Keratinocyte (primary cell): ENCODE measurements at regions not wholly inside any gene's neighbourhood (a gene's known extent, or its start where the extent isn't known, plus 50 kb on each side); places are given as distances from the start of the nearest gene placed in this dataset.

Source experiments
- DNase-seq: peaks from one replicate; pipeline ENCODE4 v3.0.0-alpha.2; 2011; ENCODE audit warnings: low read depth, missing footprints, low spot score
- FAIRE-seq: peaks from 2 replicates; lab custom pipeline; 2011; peaks lifted over from hg19 to GRCh38; lab: Jason Lieb, UNC
- H2AFZ ChIP-seq: 2 replicates; pipeline ENCODE4 v1.6.0; 2012; ENCODE audit warnings: low read length, control low read depth, inconsistent platforms; ENCODE audit not compliant: control insufficient read depth
- H3K27ac ChIP-seq: 2 replicates; pipeline ENCODE4 v1.5.1; 2011; ENCODE audit warnings: low read length; ENCODE audit not compliant: control insufficient read depth, insufficient read depth
- H3K27me3 ChIP-seq: 3 replicates; pipeline ENCODE4 v1.6.0; 2011; ENCODE audit warnings: low read length; ENCODE audit not compliant: control insufficient read depth, insufficient read depth; ENCODE audit errors: extremely low read depth
- H3K36me3 ChIP-seq, 2 experiments: 2 replicates in 1 of 2; 3 replicates in 1 of 2; pipeline ENCODE4 v1.5.1; 2011; ENCODE audit warnings: low read length in 2 of 2, mild to moderate bottlenecking in 1 of 2; ENCODE audit not compliant: control insufficient read depth in 2 of 2, insufficient read depth in 2 of 2; ENCODE audit errors: extremely low read depth in 1 of 2
- H3K4me1 ChIP-seq: 3 replicates; pipeline ENCODE4 v1.5.1; 2011; ENCODE audit warnings: low read length; ENCODE audit not compliant: control insufficient read depth, insufficient read depth; ENCODE audit errors: extremely low read depth
- H3K4me2 ChIP-seq: 3 replicates; pipeline ENCODE4 v1.6.0; 2011; ENCODE audit warnings: low read depth, low read length; ENCODE audit not compliant: control insufficient read depth, insufficient read depth; ENCODE audit errors: extremely low read depth
- H3K4me3 ChIP-seq, 3 experiments: fragments of 200-600 bp in 1 of 3; sonication (generic) in 1 of 3; 2 replicates in 2 of 3; 3 replicates in 1 of 3; pipeline ENCODE4 v1.5.1; 2011 to 2016; ENCODE audit warnings: low read length in 3 of 3, mild to moderate bottlenecking in 3 of 3, control low read depth in 2 of 3, inconsistent platforms in 1 of 3, low read depth in 1 of 3, mixed read lengths in 1 of 3, mixed run types in 1 of 3, moderate library complexity in 1 of 3; ENCODE audit not compliant: control insufficient read depth in 2 of 3, insufficient read depth in 2 of 3; ENCODE audit errors: extremely low read depth in 1 of 3
- H3K79me2 ChIP-seq: 2 replicates; pipeline ENCODE4 v1.6.0; 2012; ENCODE audit warnings: low read length; ENCODE audit not compliant: control insufficient read depth, insufficient read depth
- H3K9ac ChIP-seq: 3 replicates; pipeline ENCODE4 v1.6.0; 2011; ENCODE audit warnings: low read length; ENCODE audit not compliant: control insufficient read depth, insufficient read depth; ENCODE audit errors: extremely low read depth
- H3K9me1 ChIP-seq: 3 replicates; pipeline ENCODE4 v1.6.0; 2011; ENCODE audit warnings: low read length; ENCODE audit not compliant: control insufficient read depth, insufficient read depth; ENCODE audit errors: extremely low read depth
- H3K9me3 ChIP-seq: 2 replicates; pipeline ENCODE4 v1.5.1; 2012; ENCODE audit warnings: low read depth, low read length; ENCODE audit not compliant: control insufficient read depth
- H4K20me1 ChIP-seq: 3 replicates; pipeline ENCODE4 v1.6.0; 2011; ENCODE audit warnings: low read length; ENCODE audit not compliant: control insufficient read depth, insufficient read depth; ENCODE audit errors: extremely low read depth
- CTCF ChIP-seq, 3 experiments: IDR thresholded peaks in 1 of 3; conservative IDR thresholded peaks in 1 of 3; optimal IDR thresholded peaks in 1 of 3; 2 replicates in 2 of 3; 3 replicates in 1 of 3; pipeline versions ENCODE3 to v1.5.1; 2011; ENCODE audit warnings: low read length in 3 of 3, mild to moderate bottlenecking in 3 of 3, moderate library complexity in 2 of 3, control low read depth in 1 of 3, inconsistent platforms in 1 of 3; ENCODE audit not compliant: insufficient read depth in 2 of 3; ENCODE audit errors: extremely low read depth in 1 of 3
- EZH2 ChIP-seq: IDR thresholded peaks from one replicate; pipeline ENCODE4 v1.6.1; 2012; ENCODE audit warnings: inconsistent platforms, mild to moderate bottlenecking, low read length, moderate library complexity
- dilution Hi-C: fragments of 300-500 bp; cut with MboI; formaldehyde crosslinking; loops from one replicate; pipeline ENCODE4 v1.7.0; 2020; ENCODE audit warnings: low sequenced_read_pairs; ENCODE audit not compliant: extremely low pct_ligation_motif_present

GRCh38 chr3:181847276-181847675, 135.6 kb downstream of the SOX2 start:
- no peaks in the 10 kb centered on the region for H4K20me1 ChIP-seq

GRCh38 chr3:181851063-181851462, 139.3 kb downstream of the SOX2 start:
- no peak overlapping the region for H2AFZ ChIP-seq
- no peaks in the 10 kb centered on the region for H3K79me2 ChIP-seq
- DNase-seq (no peak), FAIRE-seq (no peak)
- H3K9me3 ChIP-seq, result no peaks in the 10 kb centered on the region
- H3K27me3 ChIP-seq, result no peaks in the 10 kb centered on the region
- no peaks in the 10 kb centered on the region for H3K4me1 ChIP-seq
- no peaks in the 10 kb centered on the region for H4K20me1 ChIP-seq
- H3K4me3 ChIP-seq, result no peak overlapping the region
- dilution Hi-C loops, result no loop called here
- H3K27ac ChIP-seq, result no peak overlapping the region
- TF ChIP-seq CTCF (optimal IDR thresholded peaks at IDR 0.05 in 1 of 3, IDR thresholded peaks at IDR 0.05 in 1 of 3, conservative IDR thresholded peaks at IDR 0.05 in 1 of 3; ENCODE audit: extremely low read depth in 1 of 3, insufficient read depth in 2 of 3, low read length in 3 of 3) (no peak), EZH2 (no peak)
- no peak overlapping the region for H3K9ac ChIP-seq
- no peak overlapping the region for H3K4me2 ChIP-seq
- H3K36me3 ChIP-seq, result no peaks in the 10 kb centered on the region
- H3K9me1 ChIP-seq, result no peaks in the 10 kb centered on the region

More at GRCh38 chr3:181847276-181847675, 135.6 kb downstream of the SOX2 start:
- TF ChIP-seq EZH2 (no peak), CTCF (optimal IDR thresholded peaks at IDR 0.05 in 1 of 3, IDR thresholded peaks at IDR 0.05 in 1 of 3, conservative IDR thresholded peaks at IDR 0.05 in 1 of 3; ENCODE audit: extremely low read depth in 1 of 3, insufficient read depth in 2 of 3, low read length in 3 of 3) (no peak)
- H3K4me3 ChIP-seq, result no peak overlapping the region
- no peak for DNase-seq
- no peaks in the 10 kb centered on the region for H3K9me3 ChIP-seq
- H2AFZ ChIP-seq, result no peak overlapping the region
- H3K9me1 ChIP-seq, result no peaks in the 10 kb centered on the region
- FAIRE-seq, result no peak
- no peaks in the 10 kb centered on the region for H3K27me3 ChIP-seq
- H3K27ac ChIP-seq, result no peak overlapping the region
- H3K9ac ChIP-seq, result no peak overlapping the region
- no peaks in the 10 kb centered on the region for H3K36me3 ChIP-seq
- H3K4me1 ChIP-seq, result no peaks in the 10 kb centered on the region
- dilution Hi-C loops, result no loop called here
- no peak overlapping the region for H3K4me2 ChIP-seq
- no peaks in the 10 kb centered on the region for H3K79me2 ChIP-seq
